HFFc6 (cell line): ENCODE measurements at regions not wholly inside any gene's neighbourhood (a gene's known extent, or its start where the extent isn't known, plus 50 kb on each side); places are given as distances from the start of the nearest gene placed in this dataset.

ENCODE experiments used
- DNase-seq: peaks from one replicate; pipeline ENCODE4 v3.0.0-alpha.2; 2018
- H3K27ac Mint-ChIP-seq: 2 replicates; pipeline ENCODE4 v1.8.0; 2020; ENCODE audit warnings: mild to moderate bottlenecking, mixed read lengths
- H3K27me3 Mint-ChIP-seq: 2 replicates; pipeline ENCODE4 v1.8.0; 2021; ENCODE audit warnings: mild to moderate bottlenecking, moderate library complexity, mixed read lengths; ENCODE audit not compliant: insufficient read depth
- H3K36me3 Mint-ChIP-seq: 2 replicates; pipeline ENCODE4 v1.8.0; 2021; ENCODE audit warnings: low read depth, mixed read lengths
- H3K4me1 Mint-ChIP-seq: 2 replicates; pipeline ENCODE4 v1.8.0; 2020; ENCODE audit warnings: low read depth, mixed read lengths
- H3K4me3 Mint-ChIP-seq: 2 replicates; pipeline ENCODE4 v1.8.0; 2020; ENCODE audit warnings: mild to moderate bottlenecking, moderate library complexity, mixed read lengths
- H3K9me3 Mint-ChIP-seq: 2 replicates; pipeline ENCODE4 v1.8.0; 2020; ENCODE audit warnings: mild to moderate bottlenecking, mixed read lengths
- TF ChIP-seq, protein P1 (sequence below): fragments of 200-600 bp; sonication (generic); IDR thresholded peaks from 2 replicates; pipeline ENCODE4 v1.5.0; 2021; ENCODE audit warnings: antibody characterized with exemption, mild to moderate bottlenecking

- Mint-ChIP-seq H3K27ac (no peak overlapping the region), H3K27me3 (peaks cover 5% of the 10 kb centered on the region; the same call in 1 of the 2 replicates), H3K4me3 (no peak overlapping the region), H3K9me3 (no peaks in the 10 kb centered on the region), H3K4me1 (no peaks in the 10 kb centered on the region), H3K36me3 (no peaks in the 10 kb centered on the region)
- TF ChIP-seq, protein P1, sequence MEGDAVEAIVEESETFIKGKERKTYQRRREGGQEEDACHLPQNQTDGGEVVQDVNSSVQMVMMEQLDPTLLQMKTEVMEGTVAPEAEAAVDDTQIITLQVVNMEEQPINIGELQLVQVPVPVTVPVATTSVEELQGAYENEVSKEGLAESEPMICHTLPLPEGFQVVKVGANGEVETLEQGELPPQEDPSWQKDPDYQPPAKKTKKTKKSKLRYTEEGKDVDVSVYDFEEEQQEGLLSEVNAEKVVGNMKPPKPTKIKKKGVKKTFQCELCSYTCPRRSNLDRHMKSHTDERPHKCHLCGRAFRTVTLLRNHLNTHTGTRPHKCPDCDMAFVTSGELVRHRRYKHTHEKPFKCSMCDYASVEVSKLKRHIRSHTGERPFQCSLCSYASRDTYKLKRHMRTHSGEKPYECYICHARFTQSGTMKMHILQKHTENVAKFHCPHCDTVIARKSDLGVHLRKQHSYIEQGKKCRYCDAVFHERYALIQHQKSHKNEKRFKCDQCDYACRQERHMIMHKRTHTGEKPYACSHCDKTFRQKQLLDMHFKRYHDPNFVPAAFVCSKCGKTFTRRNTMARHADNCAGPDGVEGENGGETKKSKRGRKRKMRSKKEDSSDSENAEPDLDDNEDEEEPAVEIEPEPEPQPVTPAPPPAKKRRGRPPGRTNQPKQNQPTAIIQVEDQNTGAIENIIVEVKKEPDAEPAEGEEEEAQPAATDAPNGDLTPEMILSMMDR = no peak
- DNase-seq = no peak
Observed at GRCh38 chr14:51167587-51168214, 72.3 kb upstream of the TMX1 start.

GRCh38 chr14:51168215-51168613, 71.8 kb upstream of the TMX1 start:
- H3K27ac Mint-ChIP-seq = no peak overlapping the region
- no peak overlapping the region for H3K4me3 Mint-ChIP-seq
- no peaks in the 10 kb centered on the region for H3K9me3 Mint-ChIP-seq
- no peak for DNase-seq
- TF ChIP-seq, protein P1 = no peak
- no peaks in the 10 kb centered on the region for H3K36me3 Mint-ChIP-seq
- H3K27me3 Mint-ChIP-seq = peaks cover 7% of the 10 kb centered on the region; the same call in 1 of the 2 replicates
- no peaks in the 10 kb centered on the region for H3K4me1 Mint-ChIP-seq

GRCh38 chr14:51173863-51174262, 66.2 kb upstream of the TMX1 start:
- H3K27me3 Mint-ChIP-seq = peaks cover 21% of the 10 kb centered on the region
- no peak for DNase-seq
- no peaks in the 10 kb centered on the region for H3K4me1 Mint-ChIP-seq
- TF ChIP-seq, protein P1 = no peak
- no peak overlapping the region for H3K27ac Mint-ChIP-seq
- no peak overlapping the region for H3K4me3 Mint-ChIP-seq
- H3K9me3 Mint-ChIP-seq = no peaks in the 10 kb centered on the region
- no peaks in the 10 kb centered on the region for H3K36me3 Mint-ChIP-seq

- Mint-ChIP-seq H3K9me3 (no peaks in the 10 kb centered on the region), H3K36me3 (no peaks in the 10 kb centered on the region), H3K4me1 (peaks cover 1% of the 10 kb centered on the region; the same call in 1 of the 2 replicates), H3K27me3 (peaks cover 26% of the 10 kb centered on the region), H3K4me3 (no peak overlapping the region), H3K27ac (no peak overlapping the region)
- TF ChIP-seq, protein P1 = no peak
- no peak for DNase-seq
Observed at GRCh38 chr14:51176839-51177238, 63.2 kb upstream of the TMX1 start.

GRCh38 chr14:51180577-51180976, 59.5 kb upstream of the TMX1 start:
- no peaks in the 10 kb centered on the region for H3K36me3 Mint-ChIP-seq
- H3K9me3 Mint-ChIP-seq = no peaks in the 10 kb centered on the region
- no peak for DNase-seq
- no peak overlapping the region for H3K27ac Mint-ChIP-seq
- H3K4me1 Mint-ChIP-seq = peaks cover 9% of the 10 kb centered on the region
- H3K4me3 Mint-ChIP-seq = no peak overlapping the region
- peaks cover 15% of the 10 kb centered on the region for H3K27me3 Mint-ChIP-seq
- TF ChIP-seq, protein P1 = no peak
